Limb (tissue), 2 donors: ENCODE measurements at regions not wholly inside any gene's neighbourhood (a gene's known extent, or its start where the extent isn't known, plus 50 kb on each side); places are given as distances from the start of the nearest gene placed in this dataset.
"Not testable (repeated sequence)": the region's sequence is repeated elsewhere in the genome, so short reads cannot be mapped to it uniquely, and the experiment has no call there.

Experiments
- DNase-seq, 2 donors: peaks; one replicate each; pipeline ENCODE4 v3.0.0-alpha.2; 2016; ENCODE audit errors: extremely low spot score in 2 of 2

DNA sequence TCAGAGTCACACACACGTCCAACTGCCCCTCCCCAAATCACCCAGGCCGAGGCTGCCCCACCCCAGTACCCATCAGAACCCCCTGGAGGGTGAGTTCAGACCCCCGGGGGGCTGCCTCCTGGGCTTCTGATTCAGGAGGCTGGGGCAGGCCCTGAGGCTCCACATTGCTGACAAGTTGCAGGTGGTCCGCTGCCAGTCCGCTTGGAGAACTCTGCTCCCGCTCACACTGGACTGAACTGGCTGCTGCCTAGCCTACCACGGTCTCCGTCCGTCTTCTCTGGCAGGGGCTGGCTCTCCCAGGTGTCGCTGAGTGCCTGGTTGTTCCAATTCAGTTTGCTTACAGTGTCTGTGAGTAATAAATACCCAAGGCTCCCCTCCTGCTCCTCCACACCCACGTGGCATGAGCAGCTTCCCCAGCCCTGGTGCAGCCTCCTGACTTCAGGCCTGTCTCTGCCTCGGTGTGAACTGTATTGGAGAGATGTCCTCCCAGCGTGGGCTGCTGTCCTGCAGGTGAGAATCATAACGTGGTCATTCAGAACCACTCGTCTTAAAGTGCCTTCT lies 163.4 kb downstream of the LAT start:
- DNase-seq: no peak

DNA sequence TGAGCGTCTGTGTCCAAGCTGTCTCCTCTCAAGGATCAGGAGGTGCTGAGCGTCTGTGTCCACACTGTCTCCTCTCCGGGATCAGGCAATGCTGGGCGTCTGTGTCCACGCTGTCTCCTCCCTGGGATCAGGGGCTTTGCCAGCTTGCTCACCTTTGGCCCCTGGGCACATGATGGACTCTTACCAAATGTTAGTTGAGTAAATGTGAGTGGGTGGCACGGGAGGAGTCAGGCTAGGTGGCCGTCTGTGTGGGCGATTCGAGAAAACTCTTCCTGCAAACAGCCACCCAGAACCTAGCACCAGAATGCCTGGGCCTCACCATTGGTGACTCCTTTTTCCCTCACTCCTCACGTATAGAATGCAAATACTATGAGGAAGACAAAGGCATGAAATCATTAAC lies 162.9 kb downstream of the LAT start:
- DNase-seq: not testable (repeated sequence)

DNA sequence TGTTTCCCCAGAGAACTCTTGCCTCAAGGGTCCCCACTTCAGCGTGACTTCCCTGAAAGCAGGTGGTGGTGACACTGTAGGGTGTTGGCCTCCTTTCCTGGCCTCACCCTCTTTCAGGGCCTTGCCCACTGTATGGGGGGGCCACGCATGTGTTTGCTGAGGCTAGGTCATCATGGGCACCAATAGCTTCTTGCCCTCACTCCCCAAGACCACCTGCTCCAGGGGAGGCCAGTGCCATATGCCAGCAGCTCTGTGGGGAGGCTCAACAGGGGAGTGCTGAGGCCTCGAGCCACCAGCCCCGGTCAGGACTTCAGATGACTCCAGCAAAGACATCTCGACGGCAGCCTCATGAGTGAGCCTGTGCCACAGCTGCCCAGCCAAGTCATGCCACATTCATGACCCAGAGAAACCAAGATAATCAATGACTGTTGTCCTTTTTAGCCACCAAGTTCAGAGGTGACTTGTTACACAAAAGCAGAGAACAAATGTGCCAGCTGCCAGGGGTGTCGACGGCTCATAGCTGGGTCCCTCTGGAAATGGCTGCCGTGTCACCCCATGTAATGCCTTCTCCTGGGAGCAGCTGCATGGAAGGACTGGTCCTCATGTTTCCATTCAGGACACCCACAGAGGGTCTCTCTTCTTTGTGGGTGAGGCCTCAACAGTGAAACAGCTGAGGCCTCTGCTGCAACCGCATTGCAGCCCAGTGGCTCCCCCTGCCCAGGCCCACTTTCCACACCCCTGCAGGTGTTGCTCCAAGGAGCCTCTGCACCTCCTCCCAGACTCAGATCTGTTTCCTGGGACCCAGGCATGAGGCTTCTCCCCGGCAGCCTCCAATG lies 162.2 kb downstream of the LAT start:
- not testable (repeated sequence) for DNase-seq

DNA sequence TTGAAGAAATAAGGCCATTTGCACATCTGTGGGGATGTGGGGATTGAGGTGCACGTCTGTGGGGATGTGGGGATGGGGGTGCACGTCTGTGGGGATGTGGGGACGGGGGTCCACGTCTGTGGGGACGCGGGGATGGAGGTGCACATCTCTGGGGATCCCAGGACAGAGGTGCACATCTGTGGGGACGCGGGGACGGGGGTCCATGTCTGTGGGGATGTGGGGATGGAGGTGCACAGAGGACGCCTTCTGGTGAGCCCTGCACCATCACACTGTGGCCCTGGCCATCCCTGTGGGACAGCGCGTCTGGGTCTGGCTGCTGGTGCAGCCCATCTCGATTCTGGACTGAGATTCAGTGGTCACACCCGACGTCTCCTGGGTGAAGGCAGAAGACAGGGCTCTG lies 161.4 kb downstream of the LAT start:
- no peak for DNase-seq

DNA sequence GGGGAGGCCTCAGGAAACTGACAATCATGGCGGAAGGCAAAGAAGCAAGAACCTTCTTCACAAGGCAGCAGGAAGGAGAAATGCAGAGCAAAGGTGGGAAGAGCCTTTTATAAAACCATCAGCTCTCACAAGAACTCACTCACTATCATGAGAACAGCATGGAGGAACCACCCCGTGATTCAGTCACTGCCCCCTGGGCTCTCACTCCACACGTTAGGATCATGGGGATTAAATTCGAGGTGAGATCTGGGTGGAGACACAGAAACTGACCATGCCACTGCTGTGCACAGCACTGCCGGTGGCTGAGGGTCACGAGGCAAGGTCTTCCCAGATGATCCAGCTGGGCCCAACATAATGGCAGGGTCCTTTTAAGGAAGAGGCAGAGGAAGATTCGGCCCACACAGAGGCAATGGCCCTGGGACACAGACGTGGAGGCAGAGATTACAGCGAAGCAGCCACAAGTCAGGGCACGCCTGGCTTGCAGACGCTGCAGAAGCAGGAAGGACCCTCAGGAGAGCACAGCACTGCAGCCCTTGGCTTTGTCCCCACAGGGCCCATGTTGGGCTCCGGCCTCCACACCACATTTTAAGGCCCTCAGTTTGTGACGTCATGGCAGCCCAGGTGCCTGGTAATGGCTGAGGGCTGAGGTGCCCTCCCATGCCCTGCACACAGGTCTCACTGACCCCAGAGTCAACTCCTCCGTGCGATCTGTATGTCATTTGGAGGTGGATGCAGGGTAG lies 160.8 kb downstream of the LAT start:
- DNase-seq: not testable (repeated sequence)

DNA sequence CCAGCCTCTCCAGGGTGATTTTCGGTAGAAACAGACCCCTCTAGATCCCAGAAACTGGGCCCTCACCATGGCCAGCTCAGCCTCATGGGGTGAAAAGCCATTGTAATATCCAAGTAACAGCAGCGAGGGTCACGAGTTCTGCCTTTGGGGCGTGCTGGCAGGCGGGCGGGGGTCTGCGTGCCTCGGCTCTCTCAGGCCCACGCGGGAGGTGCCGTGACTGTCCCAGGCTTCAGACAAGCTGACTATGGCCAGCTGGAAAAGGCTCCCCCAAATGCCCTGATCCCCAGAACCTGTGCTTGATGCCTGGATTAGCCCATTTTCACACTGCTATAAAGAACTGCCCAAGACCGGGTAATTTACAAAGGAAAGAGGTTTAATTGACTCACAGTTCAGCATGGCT lies 160.2 kb downstream of the LAT start:
- DNase-seq: not testable (repeated sequence)

DNA sequence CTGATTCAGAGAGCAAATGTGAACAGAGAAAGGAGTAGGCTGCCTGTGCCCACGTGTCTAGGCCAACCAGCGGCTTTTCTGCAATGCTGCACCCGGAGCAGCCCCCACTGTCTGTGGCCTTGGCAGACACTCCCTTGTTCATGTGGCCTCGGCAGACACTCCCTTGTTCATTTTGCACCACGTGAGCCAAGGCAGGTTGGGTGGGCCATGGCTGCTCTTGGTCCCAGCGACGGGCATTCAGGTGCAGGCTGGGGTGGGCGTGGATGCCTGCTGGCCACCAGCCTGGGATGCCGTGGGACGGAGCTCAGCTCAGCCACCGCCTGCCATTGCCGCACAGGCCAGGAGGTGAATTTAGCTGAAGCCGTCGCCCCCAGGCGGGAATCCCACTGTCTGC lies 159.8 kb downstream of the LAT start:
- DNase-seq: not testable (repeated sequence)

DNA sequence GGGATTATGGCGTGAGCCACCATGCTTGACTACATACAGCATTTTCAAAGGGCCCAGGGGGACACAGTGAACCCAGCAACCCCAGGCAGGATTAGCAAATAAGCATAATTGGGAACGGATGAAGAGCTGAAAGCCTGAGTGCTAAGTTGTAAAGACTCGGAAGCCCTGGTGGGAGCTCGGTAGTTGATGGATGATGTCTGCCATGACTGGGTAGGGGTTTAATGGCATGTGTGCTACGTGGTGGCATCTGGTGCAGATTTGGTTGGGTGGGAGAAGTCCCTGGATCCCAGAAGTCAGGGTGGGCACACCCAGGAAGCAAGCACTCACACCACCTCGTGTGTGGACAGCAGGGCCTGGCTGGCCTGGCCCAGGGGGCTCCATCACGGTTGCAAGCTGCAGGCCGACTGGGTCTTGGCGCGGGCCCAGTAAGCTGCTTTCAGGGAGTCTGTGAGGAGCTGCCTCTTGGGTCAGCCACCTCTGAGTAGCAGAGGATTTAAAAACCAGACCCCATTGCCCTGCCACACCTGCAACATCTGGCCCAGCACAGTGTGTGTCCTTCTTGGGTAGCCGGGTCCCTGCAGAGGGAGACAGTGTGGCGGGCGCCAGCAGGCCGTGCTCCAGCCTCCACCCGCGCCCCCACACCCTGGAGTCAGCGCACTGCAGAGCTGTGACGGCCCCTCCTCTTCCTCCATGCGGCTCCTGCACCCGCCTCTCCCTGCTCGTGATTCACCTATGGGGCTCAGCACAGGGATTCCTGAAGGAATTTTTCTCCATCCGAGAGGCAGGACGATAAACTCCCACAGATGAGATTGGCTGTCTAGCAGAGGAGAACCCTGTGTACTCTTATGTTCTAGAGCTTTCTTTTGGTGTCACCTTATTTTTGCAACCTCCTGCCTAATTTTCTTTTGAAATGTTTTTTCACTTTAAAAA lies 159.2 kb downstream of the LAT start:
- DNase-seq: not testable (repeated sequence)

DNA sequence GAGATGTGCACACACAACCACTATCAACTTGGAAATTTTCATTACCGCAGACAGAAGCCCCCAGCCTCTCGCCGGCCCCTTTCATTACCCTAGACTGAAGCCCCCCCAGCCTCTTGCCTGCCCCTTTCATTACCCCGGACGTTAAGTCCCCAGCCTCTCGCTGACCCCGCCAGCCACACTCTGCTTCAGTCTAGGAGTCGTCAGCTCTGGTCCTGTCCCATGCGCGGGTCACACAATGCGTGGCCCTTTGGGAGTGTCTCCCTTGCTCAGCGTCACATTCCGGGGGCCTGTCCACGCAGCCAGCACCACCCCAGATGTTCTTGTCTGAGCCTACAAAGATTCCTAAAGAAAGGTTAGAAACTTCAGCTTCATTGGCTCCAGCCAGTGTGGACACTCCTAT lies 157.7 kb downstream of the LAT start:
- not testable (repeated sequence) for DNase-seq

DNA sequence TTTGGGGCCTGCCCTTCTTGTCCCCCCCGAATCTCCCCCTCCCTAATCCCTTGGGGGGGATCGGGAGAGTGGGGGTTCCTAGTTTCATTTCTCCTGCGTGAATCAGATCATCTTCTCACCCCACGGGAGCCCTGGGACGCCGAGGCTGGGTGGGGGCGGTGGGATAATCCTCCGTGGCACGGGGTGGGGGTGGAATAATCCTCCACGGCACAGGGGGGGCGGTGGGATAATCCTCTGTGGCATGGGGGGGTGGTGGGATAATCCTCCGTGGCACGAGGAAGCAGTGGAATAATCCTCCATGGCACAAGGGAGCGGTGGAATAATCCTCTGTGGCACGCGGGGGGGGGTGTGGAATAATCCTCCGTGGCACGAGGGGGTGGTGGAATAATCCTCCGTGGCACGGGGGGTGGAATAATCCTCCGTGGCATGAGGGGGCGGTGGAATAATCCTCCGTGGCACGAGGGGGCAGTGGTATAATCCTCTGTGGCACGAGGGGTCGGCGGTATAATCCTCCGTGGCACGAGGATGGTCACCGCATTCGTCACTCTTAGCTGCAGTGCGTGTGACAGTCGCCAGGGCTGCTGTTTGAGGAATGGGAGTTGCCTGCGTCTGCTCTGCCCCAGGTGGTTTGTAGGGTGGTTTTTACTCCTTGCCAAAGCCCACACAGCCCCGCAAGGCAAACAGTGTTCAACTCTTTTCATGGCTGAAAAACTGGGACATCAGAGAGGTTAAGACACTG lies 156.9 kb downstream of the LAT start:
- no peak for DNase-seq

DNA sequence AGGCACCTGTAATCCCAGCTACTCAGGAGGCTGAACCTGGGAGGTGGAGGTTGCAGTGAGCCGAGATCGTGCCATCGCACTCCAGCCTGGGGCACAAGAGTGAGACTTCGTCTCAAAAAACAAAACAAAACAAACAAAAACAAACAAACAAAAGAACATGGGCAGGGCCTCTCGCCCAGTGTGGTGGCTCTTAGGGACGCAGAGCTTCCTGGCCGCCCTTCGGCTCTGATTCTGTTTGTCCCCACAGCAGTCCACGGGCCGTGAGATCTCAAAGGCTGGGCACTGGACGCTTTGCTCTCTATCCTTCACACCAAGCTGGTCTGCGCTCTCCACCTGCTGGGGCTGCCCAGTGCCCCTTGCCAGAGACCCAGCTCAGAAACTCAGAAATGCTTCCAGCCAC lies 156.3 kb downstream of the LAT start:
- not testable (repeated sequence) for DNase-seq

DNA sequence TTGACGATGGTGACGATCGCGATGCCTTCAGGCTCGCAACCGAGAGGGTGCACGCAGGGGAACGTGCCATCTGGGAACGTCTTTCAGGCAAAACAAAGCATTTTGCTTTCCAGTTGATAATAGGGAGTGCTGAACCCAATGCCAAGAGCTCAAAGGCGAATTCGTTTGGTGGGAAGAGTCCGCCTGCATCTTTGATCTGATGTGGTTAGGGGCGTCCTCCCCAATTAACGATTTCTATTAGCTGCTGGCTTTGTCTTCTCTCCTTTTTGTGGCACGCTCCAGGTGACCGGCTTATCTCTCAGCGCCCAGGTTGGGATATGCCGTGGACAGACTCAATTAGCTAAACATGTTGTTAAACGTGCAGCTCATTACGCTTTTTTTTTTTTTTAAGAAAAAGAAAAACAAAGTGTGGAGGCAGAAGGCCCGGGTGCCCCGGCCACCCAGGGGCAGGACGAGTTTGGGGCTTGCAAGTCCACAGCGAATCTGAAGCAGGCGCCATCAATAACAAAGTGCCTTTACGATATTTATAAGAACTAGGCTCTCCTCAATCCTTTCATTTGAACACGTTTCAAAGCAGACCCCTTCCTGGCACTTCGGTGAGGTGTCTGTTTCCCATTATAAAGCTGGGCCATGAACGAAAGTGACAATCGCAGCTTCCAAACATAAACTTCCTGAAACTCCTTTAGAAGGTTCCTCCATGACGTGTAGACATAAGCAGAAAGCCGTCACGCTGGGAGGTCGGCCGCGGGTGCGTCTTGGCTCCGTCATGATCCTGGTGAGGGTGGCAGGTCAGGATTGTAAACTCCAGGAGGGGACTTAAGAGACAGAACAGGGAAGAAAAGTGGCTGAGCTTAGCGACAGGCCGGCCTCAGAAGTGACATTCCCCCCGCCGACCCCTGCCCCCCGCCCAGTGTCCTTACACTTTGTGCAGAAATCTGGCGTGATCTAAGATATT lies 155.3 kb downstream of the LAT start:
- DNase-seq: not testable (repeated sequence)

DNA sequence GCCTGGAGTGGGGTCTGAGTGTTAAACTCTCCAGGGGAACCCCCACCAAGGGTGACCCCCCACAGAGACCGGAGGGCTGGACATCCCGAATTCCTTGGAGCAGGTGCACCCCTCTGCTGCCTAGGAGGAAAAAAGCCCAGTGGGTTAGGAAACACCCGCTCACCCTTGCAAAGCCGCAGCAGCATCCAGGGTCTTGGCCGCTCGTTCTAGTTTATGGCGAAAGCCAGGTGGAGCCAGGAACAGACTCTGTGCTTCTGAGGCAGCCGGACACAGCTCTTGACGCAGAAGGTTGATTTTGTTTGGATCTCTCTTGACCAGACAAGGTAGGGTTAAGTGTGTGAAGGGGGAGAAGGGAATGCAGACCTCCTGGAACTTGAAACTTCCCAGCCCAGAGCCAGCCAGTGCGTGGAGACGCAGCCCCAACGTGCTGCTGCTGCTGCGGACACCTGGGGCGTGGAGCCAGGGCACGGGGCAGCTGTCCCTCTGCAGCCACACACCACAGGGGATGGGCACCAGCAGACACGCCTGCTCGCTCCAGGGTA lies 154.5 kb downstream of the LAT start:
- DNase-seq: no peak

DNA sequence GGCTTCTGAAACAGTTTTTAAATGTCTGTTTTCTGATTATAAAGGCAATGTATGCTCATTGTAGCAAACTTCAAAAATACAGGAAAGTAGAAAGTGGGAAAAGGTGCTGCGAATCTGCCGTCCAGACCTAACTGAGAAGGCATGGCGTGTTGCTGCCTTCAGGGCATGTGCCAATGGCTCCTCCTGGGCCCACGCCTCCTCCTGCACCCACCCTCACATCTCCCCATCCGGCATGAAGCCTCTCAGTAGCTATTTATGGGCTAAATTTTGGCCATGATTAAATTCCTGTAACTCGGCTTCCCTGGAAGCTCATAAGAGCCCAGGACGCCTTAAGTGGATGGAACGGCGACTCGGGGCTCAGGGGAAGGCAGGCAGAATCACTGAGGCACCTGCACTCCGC lies 153.8 kb downstream of the LAT start:
- DNase-seq: not testable (repeated sequence)

DNA sequence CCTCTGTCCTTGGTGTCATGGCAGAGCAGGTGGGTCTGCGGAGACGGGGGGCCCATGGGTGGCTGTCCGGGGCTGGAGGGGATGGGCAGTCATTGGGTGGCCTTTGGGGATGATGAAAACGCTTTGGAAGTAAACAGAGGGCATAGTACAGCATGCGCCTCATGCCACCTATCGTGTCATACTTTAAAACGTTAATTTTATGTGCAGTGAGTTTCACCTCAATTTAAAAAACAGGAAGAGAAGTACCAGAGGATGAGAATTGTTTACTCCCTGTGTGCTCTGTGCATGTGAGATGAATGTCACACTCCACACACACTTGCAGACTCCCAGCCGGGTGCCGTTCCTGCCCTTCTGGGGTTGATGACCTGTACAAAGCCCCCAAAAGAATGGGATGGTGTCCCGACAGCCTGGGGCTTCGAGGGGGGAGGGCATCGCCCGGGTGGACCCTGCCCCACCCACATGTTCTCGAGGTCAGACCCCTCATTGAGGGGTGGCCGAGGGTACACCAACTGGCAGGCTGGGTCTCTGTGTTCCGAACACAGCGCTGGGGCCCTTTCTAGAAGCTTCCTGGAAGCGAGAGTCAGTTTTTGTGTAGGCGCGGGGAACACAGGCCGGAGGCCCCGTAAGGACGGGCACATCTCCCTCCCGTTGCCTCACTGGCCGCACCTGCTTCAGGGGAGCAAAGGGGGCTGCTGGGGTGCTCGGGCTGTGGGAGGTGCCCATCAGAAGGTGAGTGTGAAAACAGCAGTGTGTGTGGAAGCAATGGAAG lies 153.2 kb downstream of the LAT start:
- DNase-seq: not testable (repeated sequence)

DNA sequence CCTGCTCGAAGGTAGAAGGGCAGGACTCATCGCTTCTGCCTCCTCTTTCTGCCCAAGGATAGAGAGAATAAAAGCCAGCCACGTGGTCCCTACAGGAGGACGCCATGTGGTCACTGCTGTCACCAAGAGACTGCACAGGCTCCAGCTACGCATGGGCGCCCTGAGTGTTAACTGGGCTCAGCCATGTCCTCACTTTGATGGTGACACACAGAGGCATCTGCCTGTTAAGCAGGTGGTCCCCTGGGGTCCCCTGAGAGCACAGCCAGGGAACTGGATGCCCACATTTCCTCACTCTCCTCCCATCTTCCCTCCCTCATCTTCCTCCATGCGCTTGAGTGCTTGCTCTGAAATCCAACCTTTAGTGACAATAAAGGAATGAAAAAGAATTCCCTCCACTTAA lies 152.6 kb downstream of the LAT start:
- DNase-seq: not testable (repeated sequence)

DNA sequence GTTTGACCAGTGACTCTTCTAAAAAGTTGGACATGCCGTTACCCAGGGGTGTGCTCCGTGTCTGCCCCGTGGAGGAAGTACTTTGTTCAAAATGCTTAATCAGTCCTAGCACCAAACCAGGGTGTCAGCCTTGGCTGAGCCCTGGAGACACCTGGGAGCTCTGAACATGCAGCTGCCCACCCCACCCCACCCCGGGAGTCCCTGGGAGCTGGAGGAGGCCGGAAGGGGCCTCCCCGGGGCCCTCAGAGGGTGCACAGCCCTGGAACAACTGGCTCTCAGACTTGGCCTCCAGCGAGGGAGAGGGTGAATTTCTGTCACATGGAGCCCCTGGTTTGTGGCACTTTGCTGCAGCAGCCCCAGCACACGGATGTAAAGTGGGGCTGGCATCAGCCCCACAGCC lies 152.1 kb downstream of the LAT start:
- not testable (repeated sequence) for DNase-seq

DNA sequence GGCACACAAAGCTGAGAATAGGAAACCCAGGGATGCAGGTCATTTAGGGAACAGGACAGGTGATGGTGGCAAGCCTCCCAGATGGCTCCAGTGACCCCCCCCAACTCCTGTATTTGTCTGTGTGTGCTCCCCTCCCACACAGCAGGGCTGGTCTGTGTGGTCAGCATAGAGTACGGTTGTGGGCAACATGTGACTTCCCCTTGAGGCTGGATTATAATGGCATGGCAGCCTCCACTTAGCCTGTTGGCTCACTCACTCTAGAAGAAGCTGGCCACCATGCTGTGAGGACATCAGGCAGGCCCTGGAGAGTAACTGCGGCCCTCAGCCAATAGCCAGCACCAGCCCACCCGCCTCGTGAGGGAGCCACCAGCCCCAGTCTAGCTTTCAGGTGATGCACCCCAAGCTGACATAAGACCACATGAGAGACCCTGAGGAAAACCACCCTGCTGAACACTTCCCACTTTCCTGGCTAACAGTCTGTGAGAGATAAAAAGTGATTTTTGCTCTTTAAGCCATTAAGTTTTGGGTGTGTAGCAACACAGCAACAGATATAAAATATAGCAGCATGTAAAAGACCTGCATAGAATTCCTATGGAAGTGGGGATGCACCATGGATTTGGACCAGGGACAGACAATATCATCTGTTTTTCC lies 151.3 kb downstream of the LAT start:
- DNase-seq: not testable (repeated sequence)
